ENCODE measurements at regions not wholly inside any gene's neighbourhood (a gene's known extent, or its start where the extent isn't known, plus 50 kb on each side); places are given as distances from the start of the nearest gene placed in this dataset.
A peak's percentile ranks its signal among the peaks of the same experiment; 100 is the strongest.

DNA sequence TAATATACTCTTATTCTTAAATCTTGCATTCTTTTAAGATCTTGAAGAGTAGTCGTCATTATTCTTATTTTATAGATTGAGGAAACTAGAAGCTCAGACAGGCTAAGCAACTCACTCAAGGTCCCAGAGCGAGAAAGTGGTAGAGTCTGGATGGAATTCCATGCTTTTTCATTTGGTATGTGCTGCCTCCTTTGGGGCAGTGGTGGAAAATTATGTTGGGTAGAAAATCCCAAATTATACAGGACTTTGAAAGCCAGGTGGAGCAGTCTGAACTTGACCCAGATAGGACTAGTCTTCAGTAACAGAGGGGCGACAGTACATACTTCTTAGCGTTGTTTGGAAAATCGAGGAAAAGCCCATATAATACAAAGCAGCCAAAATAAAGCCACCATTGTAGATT is 205.6 kb downstream of the ATG4C start:
- TF ChIP-seq ZNF8 (CRISPR knock-in tag; IDR thresholded peaks at IDR 0.05) (no peak), SNAI2 (CRISPR knock-in tag; IDR thresholded peaks at IDR 0.05) (no peak), ISL1 (CRISPR knock-in tag; IDR thresholded peaks at IDR 0.05) (no peak), BACH2 (CRISPR knock-in tag; IDR thresholded peaks at IDR 0.05; ENCODE audit: borderline replicate concordance) (no peak), PPARA (CRISPR knock-in tag; IDR thresholded peaks at IDR 0.05; ENCODE audit: borderline replicate concordance) (no peak), ZNF70 (CRISPR knock-in tag; IDR thresholded peaks at IDR 0.05) (no peak), ARNTL (CRISPR knock-in tag; IDR thresholded peaks at IDR 0.05; ENCODE audit: borderline replicate concordance, low read depth) (no peak), ESRRG (CRISPR knock-in tag; IDR thresholded peaks at IDR 0.05) (no peak), TCF4 (CRISPR knock-in tag; IDR thresholded peaks at IDR 0.05; ENCODE audit: borderline replicate concordance) (no peak)
- TF ChIP-seq, protein P1, sequence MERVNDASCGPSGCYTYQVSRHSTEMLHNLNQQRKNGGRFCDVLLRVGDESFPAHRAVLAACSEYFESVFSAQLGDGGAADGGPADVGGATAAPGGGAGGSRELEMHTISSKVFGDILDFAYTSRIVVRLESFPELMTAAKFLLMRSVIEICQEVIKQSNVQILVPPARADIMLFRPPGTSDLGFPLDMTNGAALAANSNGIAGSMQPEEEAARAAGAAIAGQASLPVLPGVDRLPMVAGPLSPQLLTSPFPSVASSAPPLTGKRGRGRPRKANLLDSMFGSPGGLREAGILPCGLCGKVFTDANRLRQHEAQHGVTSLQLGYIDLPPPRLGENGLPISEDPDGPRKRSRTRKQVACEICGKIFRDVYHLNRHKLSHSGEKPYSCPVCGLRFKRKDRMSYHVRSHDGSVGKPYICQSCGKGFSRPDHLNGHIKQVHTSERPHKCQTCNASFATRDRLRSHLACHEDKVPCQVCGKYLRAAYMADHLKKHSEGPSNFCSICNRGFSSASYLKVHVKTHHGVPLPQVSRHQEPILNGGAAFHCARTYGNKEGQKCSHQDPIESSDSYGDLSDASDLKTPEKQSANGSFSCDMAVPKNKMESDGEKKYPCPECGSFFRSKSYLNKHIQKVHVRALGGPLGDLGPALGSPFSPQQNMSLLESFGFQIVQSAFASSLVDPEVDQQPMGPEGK (CRISPR knock-in tag; IDR thresholded peaks at IDR 0.05; ENCODE audit: borderline replicate concordance): no peak
- TF ChIP-seq, protein P2, sequence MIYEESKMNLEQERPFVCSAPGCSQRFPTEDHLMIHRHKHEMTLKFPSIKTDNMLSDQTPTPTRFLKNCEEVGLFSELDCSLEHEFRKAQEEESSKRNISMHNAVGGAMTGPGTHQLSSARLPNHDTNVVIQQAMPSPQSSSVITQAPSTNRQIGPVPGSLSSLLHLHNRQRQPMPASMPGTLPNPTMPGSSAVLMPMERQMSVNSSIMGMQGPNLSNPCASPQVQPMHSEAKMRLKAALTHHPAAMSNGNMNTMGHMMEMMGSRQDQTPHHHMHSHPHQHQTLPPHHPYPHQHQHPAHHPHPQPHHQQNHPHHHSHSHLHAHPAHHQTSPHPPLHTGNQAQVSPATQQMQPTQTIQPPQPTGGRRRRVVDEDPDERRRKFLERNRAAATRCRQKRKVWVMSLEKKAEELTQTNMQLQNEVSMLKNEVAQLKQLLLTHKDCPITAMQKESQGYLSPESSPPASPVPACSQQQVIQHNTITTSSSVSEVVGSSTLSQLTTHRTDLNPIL (CRISPR knock-in tag; IDR thresholded peaks at IDR 0.05; ENCODE audit: low read depth): no peak
- TF ChIP-seq, protein P3, sequence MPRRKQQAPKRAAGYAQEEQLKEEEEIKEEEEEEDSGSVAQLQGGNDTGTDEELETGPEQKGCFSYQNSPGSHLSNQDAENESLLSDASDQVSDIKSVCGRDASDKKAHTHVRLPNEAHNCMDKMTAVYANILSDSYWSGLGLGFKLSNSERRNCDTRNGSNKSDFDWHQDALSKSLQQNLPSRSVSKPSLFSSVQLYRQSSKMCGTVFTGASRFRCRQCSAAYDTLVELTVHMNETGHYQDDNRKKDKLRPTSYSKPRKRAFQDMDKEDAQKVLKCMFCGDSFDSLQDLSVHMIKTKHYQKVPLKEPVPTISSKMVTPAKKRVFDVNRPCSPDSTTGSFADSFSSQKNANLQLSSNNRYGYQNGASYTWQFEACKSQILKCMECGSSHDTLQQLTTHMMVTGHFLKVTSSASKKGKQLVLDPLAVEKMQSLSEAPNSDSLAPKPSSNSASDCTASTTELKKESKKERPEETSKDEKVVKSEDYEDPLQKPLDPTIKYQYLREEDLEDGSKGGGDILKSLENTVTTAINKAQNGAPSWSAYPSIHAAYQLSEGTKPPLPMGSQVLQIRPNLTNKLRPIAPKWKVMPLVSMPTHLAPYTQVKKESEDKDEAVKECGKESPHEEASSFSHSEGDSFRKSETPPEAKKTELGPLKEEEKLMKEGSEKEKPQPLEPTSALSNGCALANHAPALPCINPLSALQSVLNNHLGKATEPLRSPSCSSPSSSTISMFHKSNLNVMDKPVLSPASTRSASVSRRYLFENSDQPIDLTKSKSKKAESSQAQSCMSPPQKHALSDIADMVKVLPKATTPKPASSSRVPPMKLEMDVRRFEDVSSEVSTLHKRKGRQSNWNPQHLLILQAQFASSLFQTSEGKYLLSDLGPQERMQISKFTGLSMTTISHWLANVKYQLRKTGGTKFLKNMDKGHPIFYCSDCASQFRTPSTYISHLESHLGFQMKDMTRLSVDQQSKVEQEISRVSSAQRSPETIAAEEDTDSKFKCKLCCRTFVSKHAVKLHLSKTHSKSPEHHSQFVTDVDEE (CRISPR knock-in tag; IDR thresholded peaks at IDR 0.05): no peak
- ATAC-seq: peak; percentile 27; the same call in 1 of the 3 replicates

DNA sequence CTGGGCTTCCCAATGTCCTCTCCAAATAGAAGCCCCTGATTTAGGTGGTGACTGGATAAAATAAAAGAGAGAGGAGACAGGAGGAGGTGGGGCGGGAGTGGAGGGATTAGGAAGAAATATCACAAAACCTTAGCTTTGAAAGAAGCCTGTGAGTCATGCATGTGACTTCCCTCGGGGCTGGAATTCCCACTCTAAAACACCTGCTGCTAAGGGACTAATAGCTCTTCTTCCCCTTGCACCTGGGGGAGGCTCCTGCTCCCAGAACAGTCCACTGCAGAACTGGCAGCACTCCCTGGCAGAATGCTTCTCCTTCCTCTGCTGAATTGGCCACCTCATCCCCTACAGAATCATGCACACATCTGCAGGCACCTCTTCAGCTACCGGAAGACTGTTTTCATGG is 207.2 kb downstream of the ATG4C start:
- no peak for TF ChIP-seq ARNTL (CRISPR knock-in tag; IDR thresholded peaks at IDR 0.05; ENCODE audit: borderline replicate concordance, low read depth)
- no peak for TF ChIP-seq SNAI2 (CRISPR knock-in tag; IDR thresholded peaks at IDR 0.05)
- no peak for TF ChIP-seq BACH2 (CRISPR knock-in tag; IDR thresholded peaks at IDR 0.05; ENCODE audit: borderline replicate concordance)
- TF ChIP-seq ZFP30 (CRISPR knock-in tag; IDR thresholded peaks at IDR 0.05): no peak
- ATAC-seq: no peak

DNA sequence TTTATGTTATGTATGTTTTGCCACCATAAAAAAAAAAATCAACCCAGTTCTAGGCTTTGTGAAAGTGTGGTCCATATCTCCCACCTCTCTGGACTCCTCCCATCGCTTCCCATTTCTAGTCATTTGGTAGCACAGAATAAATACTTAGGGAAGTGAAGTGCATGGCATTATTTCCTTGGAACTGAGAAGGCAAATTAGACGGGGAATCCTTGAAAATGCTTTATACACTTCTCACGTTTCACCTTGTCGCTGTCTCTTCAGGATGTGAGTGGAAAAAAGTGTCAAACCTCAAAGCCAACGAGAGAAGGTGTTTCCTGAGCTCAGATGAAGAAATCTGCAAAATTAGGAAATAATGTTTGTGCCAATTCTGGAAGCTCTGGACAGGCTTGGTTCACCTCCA is 209.9 kb downstream of the ATG4C start:
- no peak for ATAC-seq

More for the DNA sequence above, 209.9 kb downstream of the ATG4C start:
- TF ChIP-seq PPARA (CRISPR knock-in tag; IDR thresholded peaks at IDR 0.05; ENCODE audit: borderline replicate concordance) (no peak), ZNF70 (CRISPR knock-in tag; IDR thresholded peaks at IDR 0.05) (no peak), POU6F1 (CRISPR knock-in tag; IDR thresholded peaks at IDR 0.05; ENCODE audit: borderline replicate concordance, low read depth) (no peak), ZFP30 (CRISPR knock-in tag; IDR thresholded peaks at IDR 0.05) (no peak), ISL1 (CRISPR knock-in tag; IDR thresholded peaks at IDR 0.05) (no peak), TOX (CRISPR knock-in tag; IDR thresholded peaks at IDR 0.05; ENCODE audit: borderline replicate concordance) (no peak), OSR1 (CRISPR knock-in tag; IDR thresholded peaks at IDR 0.05) (no peak), TCF4 (CRISPR knock-in tag; IDR thresholded peaks at IDR 0.05; ENCODE audit: borderline replicate concordance) (no peak), CSDC2 (CRISPR knock-in tag; IDR thresholded peaks at IDR 0.05) (no peak), GLIS3 (CRISPR knock-in tag; IDR thresholded peaks at IDR 0.05) (no peak), ESRRG (CRISPR knock-in tag; IDR thresholded peaks at IDR 0.05) (no peak), ARNTL (CRISPR knock-in tag; IDR thresholded peaks at IDR 0.05; ENCODE audit: borderline replicate concordance, low read depth) (no peak)
- TF ChIP-seq, protein P2 (CRISPR knock-in tag; IDR thresholded peaks at IDR 0.05; ENCODE audit: low read depth): no peak
- TF ChIP-seq, protein P3 (CRISPR knock-in tag; IDR thresholded peaks at IDR 0.05): no peak
- TF ChIP-seq, protein P4, sequence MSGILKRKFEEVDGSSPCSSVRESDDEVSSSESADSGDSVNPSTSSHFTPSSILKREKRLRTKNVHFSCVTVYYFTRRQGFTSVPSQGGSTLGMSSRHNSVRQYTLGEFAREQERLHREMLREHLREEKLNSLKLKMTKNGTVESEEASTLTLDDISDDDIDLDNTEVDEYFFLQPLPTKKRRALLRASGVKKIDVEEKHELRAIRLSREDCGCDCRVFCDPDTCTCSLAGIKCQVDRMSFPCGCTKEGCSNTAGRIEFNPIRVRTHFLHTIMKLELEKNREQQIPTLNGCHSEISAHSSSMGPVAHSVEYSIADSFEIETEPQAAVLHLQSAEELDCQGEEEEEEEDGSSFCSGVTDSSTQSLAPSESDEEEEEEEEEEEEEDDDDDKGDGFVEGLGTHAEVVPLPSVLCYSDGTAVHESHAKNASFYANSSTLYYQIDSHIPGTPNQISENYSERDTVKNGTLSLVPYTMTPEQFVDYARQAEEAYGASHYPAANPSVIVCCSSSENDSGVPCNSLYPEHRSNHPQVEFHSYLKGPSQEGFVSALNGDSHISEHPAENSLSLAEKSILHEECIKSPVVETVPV (CRISPR knock-in tag; IDR thresholded peaks at IDR 0.05): no peak
